ENCODE measurements at regions not wholly inside any gene's neighbourhood (a gene's known extent, or its start where the extent isn't known, plus 50 kb on each side); places are given as distances from the start of the nearest gene placed in this dataset.

GRCh38 chr7:67990003-67990402 is 993.4 kb downstream of the TYW1 start:
- TF ChIP-seq CTCF (IDR thresholded peaks at IDR 0.05; ENCODE audit: low read depth, low read length, poor library complexity, severe bottlenecking) (no peak), EZH2phosphoT487 (IDR thresholded peaks at IDR 0.05; ENCODE audit: borderline replicate concordance, low read length) (no peak)

Data from DOHH2 (cell line).